OCI-LY7 (cell line): ENCODE measurements at regions not wholly inside any gene's neighbourhood (a gene's known extent, or its start where the extent isn't known, plus 50 kb on each side); places are given as distances from the start of the nearest gene placed in this dataset.

Experiments
- BruUV-seq: library from RNA; stranded (reverse); fragments of 400-500 nt; replicated peaks from 2 replicates; lab custom pipeline; 2021; lab: Mats Ljungman, UMichigan
- CTCF ChIA-PET: fragments of 300-600 bp; sonication (Branson Sonifier 250); formaldehyde crosslinking; loops from one replicate; lab custom pipeline; 2022; ENCODE audit warnings: antibody characterized with exemption; ENCODE audit not compliant: unreplicated experiment; lab: Charles Lee
- POLR2A ChIA-PET: fragments of 300-600 bp; sonication (Branson Sonifier 250); formaldehyde crosslinking; loops from one replicate; lab custom pipeline; 2022; ENCODE audit warnings: antibody characterized with exemption; lab: Charles Lee
- DNase-seq: peaks from one replicate; pipeline ENCODE4 v3.0.0-alpha.2; 2015; ENCODE audit warnings: low spot score
- H2AFZ ChIP-seq: fragments of 200-600 bp; sonication (generic), shearing (Covaris generic); 2 replicates; pipeline ENCODE4 v1.6.1; 2014; ENCODE audit warnings: mild to moderate bottlenecking, antibody characterized with exemption, low read length, moderate library complexity
- H3K27ac ChIP-seq: fragments of 200-600 bp; sonication (generic); 2 replicates; pipeline ENCODE4 v1.5.1; 2014; ENCODE audit warnings: mixed run types, low read depth, mild to moderate bottlenecking, moderate library complexity, low read length, inconsistent platforms; ENCODE audit not compliant: poor library complexity, severe bottlenecking
- H3K36me3 ChIP-seq: fragments of 200-600 bp; sonication (generic); 2 replicates; pipeline ENCODE4 v1.6.1; 2014; ENCODE audit warnings: mild to moderate bottlenecking, antibody characterized with exemption, low read length, moderate library complexity, mixed read lengths; ENCODE audit not compliant: insufficient read depth
- H3K4me1 ChIP-seq: fragments of 200-600 bp; sonication (generic); 2 replicates; pipeline ENCODE4 v1.5.1; 2014; ENCODE audit warnings: mild to moderate bottlenecking, low read length; ENCODE audit not compliant: insufficient read depth, poor library complexity, severe bottlenecking
- H3K4me2 ChIP-seq: fragments of 200-600 bp; sonication (generic); 2 replicates; pipeline ENCODE4 v1.6.1; 2014; ENCODE audit warnings: mild to moderate bottlenecking, low read length
- H3K4me3 ChIP-seq: fragments of 200-600 bp; sonication (generic); 2 replicates; pipeline ENCODE4 v1.5.1; 2014; ENCODE audit warnings: mild to moderate bottlenecking, low read depth, low read length; ENCODE audit not compliant: poor library complexity, severe bottlenecking
- H3K79me2 ChIP-seq: fragments of 200-600 bp; sonication (generic); 2 replicates; pipeline ENCODE4 v1.6.1; 2016; ENCODE audit warnings: low read depth, mild to moderate bottlenecking, low read length, moderate library complexity, mixed read lengths; ENCODE audit not compliant: insufficient read depth
- H3K9me2 ChIP-seq: fragments of 200-600 bp; sonication (generic); 2 replicates; pipeline ENCODE4 v1.6.1; 2016; ENCODE audit warnings: mild to moderate bottlenecking, low read length, mixed read lengths; ENCODE audit not compliant: insufficient read depth
- H3K9me3 ChIP-seq: fragments of 200-600 bp; sonication (generic); 2 replicates; pipeline ENCODE4 v1.6.1; 2014; ENCODE audit warnings: mild to moderate bottlenecking, mixed run types, low read length, mixed read lengths
- H4K20me1 ChIP-seq: fragments of 200-600 bp; sonication (generic); 2 replicates; pipeline ENCODE4 v1.6.1; 2014; ENCODE audit warnings: mild to moderate bottlenecking, antibody characterized with exemption, low read length, moderate library complexity, mixed read lengths; ENCODE audit not compliant: insufficient read depth
- CTCF ChIP-seq: fragments of 200-600 bp; sonication (generic); conservative IDR thresholded peaks from 2 replicates; pipeline ENCODE4 v1.5.1; 2014; ENCODE audit warnings: mild to moderate bottlenecking, antibody characterized with exemption, low read length, moderate library complexity, mixed read lengths
- EZH2phosphoT487 ChIP-seq: fragments of 200-600 bp; sonication (generic); IDR thresholded peaks from 2 replicates; pipeline ENCODE4 v1.6.1; 2018; ENCODE audit warnings: low read depth, borderline replicate concordance, mild to moderate bottlenecking, mixed run types, antibody characterized with exemption, low read length, moderate library complexity, mixed read lengths
- intact Hi-C: fragments of 100-400 bp; cut with micrococcal nuclease; formaldehyde crosslinking; loops from one replicate; pipeline ENCODE4 v1.10.0; 2022; ENCODE audit not compliant: unreplicated experiment

GRCh38 chr9:95760791-95761190, 114.7 kb upstream of the ERCC6L2 start:
- H3K27ac ChIP-seq = no peak overlapping the region
- H3K9me2 ChIP-seq = no peaks in the 10 kb centered on the region
- H3K36me3 ChIP-seq = no peaks in the 10 kb centered on the region
- no peak for DNase-seq
- no peaks in the 10 kb centered on the region for H4K20me1 ChIP-seq
- CTCF ChIA-PET = no interaction called here
- no peaks in the 10 kb centered on the region for H3K4me1 ChIP-seq
- H3K9me3 ChIP-seq = no peaks in the 10 kb centered on the region
- H3K4me3 ChIP-seq = no peak overlapping the region
- H3K79me2 ChIP-seq = no peaks in the 10 kb centered on the region
- intact Hi-C loops = no loop called here
- POLR2A ChIA-PET = no interaction called here
- no peak for TF ChIP-seq EZH2phosphoT487
- TF ChIP-seq CTCF = no peak
- H3K4me2 ChIP-seq = no peak overlapping the region
- BruUV-seq = no TSS peak
- H2AFZ ChIP-seq = no peak overlapping the region

- POLR2A ChIA-PET = no interaction called here
- no peak for TF ChIP-seq CTCF
- TF ChIP-seq EZH2phosphoT487 = no peak
- no peak overlapping the region for H2AFZ ChIP-seq
- BruUV-seq = no TSS peak
- H3K4me3 ChIP-seq = no peak overlapping the region
- no peaks in the 10 kb centered on the region for H3K79me2 ChIP-seq
- H3K4me2 ChIP-seq = no peak overlapping the region
- H3K9me2 ChIP-seq = no peaks in the 10 kb centered on the region
- CTCF ChIA-PET = no interaction called here
- H4K20me1 ChIP-seq = no peaks in the 10 kb centered on the region
- intact Hi-C loops = no loop called here
- H3K27ac ChIP-seq = no peak overlapping the region
- H3K36me3 ChIP-seq = no peaks in the 10 kb centered on the region
- no peak for DNase-seq
- H3K4me1 ChIP-seq = no peaks in the 10 kb centered on the region
- H3K9me3 ChIP-seq = no peaks in the 10 kb centered on the region
Observed at GRCh38 chr9:95757439-95757838, 118.1 kb upstream of the ERCC6L2 start.

GRCh38 chr9:95756986-95757385, 118.5 kb upstream of the ERCC6L2 start:
- H3K4me3 ChIP-seq = no peak overlapping the region
- ChIA-PET POLR2A (no interaction called here), CTCF (no interaction called here)
- no TSS peak for BruUV-seq
- no peak for DNase-seq
- no peak overlapping the region for H3K4me2 ChIP-seq
- intact Hi-C loops = no loop called here
- H4K20me1 ChIP-seq = no peaks in the 10 kb centered on the region
- H3K79me2 ChIP-seq = no peaks in the 10 kb centered on the region
- no peak overlapping the region for H3K27ac ChIP-seq
- no peaks in the 10 kb centered on the region for H3K9me2 ChIP-seq
- no peak overlapping the region for H2AFZ ChIP-seq
- no peaks in the 10 kb centered on the region for H3K9me3 ChIP-seq
- TF ChIP-seq CTCF (no peak), EZH2phosphoT487 (no peak)
- H3K4me1 ChIP-seq = no peaks in the 10 kb centered on the region
- H3K36me3 ChIP-seq = no peaks in the 10 kb centered on the region
